Panc1 (cell line): ENCODE measurements at regions not wholly inside any gene's neighbourhood (a gene's known extent, or its start where the extent isn't known, plus 50 kb on each side); places are given as distances from the start of the nearest gene placed in this dataset.
A peak's percentile ranks its signal among the peaks of the same experiment; 100 is the strongest.

Experiments used
- TF ChIP-seq, protein P1 (sequence below): fragments of 450-650 bp; IDR thresholded peaks from 2 replicates; pipeline ENCODE4 v1.5.1; 2017; ENCODE audit warnings: mild to moderate bottlenecking
- TF ChIP-seq, protein P2 (sequence below), 2 experiments: IDR thresholded peaks; 2 replicates each; pipeline ENCODE4 v1.6.1; 2011 to 2012; ENCODE audit warnings: low read depth in 2 of 2, control low read depth in 1 of 2, low read length in 1 of 2, mild to moderate bottlenecking in 1 of 2, moderate library complexity in 1 of 2; ENCODE audit not compliant: insufficient read depth in 1 of 2

GRCh38 chr17:15171167-15172047 is 93.7 kb downstream of the PMP22 start:
- TF ChIP-seq, protein P1, sequence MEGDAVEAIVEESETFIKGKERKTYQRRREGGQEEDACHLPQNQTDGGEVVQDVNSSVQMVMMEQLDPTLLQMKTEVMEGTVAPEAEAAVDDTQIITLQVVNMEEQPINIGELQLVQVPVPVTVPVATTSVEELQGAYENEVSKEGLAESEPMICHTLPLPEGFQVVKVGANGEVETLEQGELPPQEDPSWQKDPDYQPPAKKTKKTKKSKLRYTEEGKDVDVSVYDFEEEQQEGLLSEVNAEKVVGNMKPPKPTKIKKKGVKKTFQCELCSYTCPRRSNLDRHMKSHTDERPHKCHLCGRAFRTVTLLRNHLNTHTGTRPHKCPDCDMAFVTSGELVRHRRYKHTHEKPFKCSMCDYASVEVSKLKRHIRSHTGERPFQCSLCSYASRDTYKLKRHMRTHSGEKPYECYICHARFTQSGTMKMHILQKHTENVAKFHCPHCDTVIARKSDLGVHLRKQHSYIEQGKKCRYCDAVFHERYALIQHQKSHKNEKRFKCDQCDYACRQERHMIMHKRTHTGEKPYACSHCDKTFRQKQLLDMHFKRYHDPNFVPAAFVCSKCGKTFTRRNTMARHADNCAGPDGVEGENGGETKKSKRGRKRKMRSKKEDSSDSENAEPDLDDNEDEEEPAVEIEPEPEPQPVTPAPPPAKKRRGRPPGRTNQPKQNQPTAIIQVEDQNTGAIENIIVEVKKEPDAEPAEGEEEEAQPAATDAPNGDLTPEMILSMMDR = peak; percentile 82
- TF ChIP-seq, protein P2, sequence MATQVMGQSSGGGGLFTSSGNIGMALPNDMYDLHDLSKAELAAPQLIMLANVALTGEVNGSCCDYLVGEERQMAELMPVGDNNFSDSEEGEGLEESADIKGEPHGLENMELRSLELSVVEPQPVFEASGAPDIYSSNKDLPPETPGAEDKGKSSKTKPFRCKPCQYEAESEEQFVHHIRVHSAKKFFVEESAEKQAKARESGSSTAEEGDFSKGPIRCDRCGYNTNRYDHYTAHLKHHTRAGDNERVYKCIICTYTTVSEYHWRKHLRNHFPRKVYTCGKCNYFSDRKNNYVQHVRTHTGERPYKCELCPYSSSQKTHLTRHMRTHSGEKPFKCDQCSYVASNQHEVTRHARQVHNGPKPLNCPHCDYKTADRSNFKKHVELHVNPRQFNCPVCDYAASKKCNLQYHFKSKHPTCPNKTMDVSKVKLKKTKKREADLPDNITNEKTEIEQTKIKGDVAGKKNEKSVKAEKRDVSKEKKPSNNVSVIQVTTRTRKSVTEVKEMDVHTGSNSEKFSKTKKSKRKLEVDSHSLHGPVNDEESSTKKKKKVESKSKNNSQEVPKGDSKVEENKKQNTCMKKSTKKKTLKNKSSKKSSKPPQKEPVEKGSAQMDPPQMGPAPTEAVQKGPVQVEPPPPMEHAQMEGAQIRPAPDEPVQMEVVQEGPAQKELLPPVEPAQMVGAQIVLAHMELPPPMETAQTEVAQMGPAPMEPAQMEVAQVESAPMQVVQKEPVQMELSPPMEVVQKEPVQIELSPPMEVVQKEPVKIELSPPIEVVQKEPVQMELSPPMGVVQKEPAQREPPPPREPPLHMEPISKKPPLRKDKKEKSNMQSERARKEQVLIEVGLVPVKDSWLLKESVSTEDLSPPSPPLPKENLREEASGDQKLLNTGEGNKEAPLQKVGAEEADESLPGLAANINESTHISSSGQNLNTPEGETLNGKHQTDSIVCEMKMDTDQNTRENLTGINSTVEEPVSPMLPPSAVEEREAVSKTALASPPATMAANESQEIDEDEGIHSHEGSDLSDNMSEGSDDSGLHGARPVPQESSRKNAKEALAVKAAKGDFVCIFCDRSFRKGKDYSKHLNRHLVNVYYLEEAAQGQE (IDR thresholded peaks at IDR 0.05; ENCODE audit: insufficient read depth in 1 of 2, low read depth in 2 of 2, low read length in 1 of 2) = no peak
